ENCODE measurements at regions not wholly inside any gene's neighbourhood (a gene's known extent, or its start where the extent isn't known, plus 50 kb on each side); places are given as distances from the start of the nearest gene placed in this dataset.

GRCh38 chr9:29945012-29945411 is 2371.7 kb upstream of the C9orf72 start:
- H3K9me3 ChIP-seq (ENCODE audit: control insufficient read depth, insufficient read depth, low read depth, low read length): no peaks in the 10 kb centered on the region
- no TSS peak for BruUV-seq (replicated peaks)
- ChIA-PET CTCF (no interaction called here), POLR2A (no interaction called here)
- DNase-seq (ENCODE audit: low read depth, low spot score): no peak
- no peaks in the 10 kb centered on the region for H3K27me3 ChIP-seq (ENCODE audit: control insufficient read depth, insufficient read depth, low read length)
- no peak for ATAC-seq
- no peak overlapping the region for H3K4me3 ChIP-seq (ENCODE audit: low read depth in 2 of 2, low read length in 2 of 2)
- no peaks in the 10 kb centered on the region for H3K4me1 ChIP-seq (ENCODE audit: control insufficient read depth, insufficient read depth, low read length)
- H3K36me3 ChIP-seq (ENCODE audit: control insufficient read depth, insufficient read depth, low read length): no peaks in the 10 kb centered on the region
- TF ChIP-seq CTCF (IDR thresholded peaks at IDR 0.05) (no peak), TCF7L2 (IDR thresholded peaks at IDR 0.05; ENCODE audit: low read depth, low read length) (no peak), SIN3A (IDR thresholded peaks at IDR 0.05; ENCODE audit: borderline replicate concordance, insufficient read depth, low read depth, low read length) (no peak), REST (IDR thresholded peaks at IDR 0.05; ENCODE audit: insufficient read depth in 1 of 2, low read depth in 2 of 2, low read length in 1 of 2) (no peak), POLR2AphosphoS5 (IDR thresholded peaks at IDR 0.05; ENCODE audit: low read depth, low read length) (no peak)
- in situ Hi-C loops (cut with HindIII; ENCODE audit: low pct_unique_long_range_greater_than_20kb, low sequenced_read_pairs) (no loop called here), intact Hi-C loops (cut with micrococcal nuclease; ENCODE audit: unreplicated experiment) (no loop called here)
- H3K27ac ChIP-seq (ENCODE audit: low read length): no peak overlapping the region

GRCh38 chr9:29958469-29958868 is 2385.2 kb upstream of the C9orf72 start:
- in situ Hi-C loops (cut with HindIII; ENCODE audit: low pct_unique_long_range_greater_than_20kb, low sequenced_read_pairs) (no loop called here), intact Hi-C loops (cut with micrococcal nuclease; ENCODE audit: unreplicated experiment) (no loop called here)
- ChIA-PET CTCF (no interaction called here), POLR2A (no interaction called here)
- BruUV-seq (replicated peaks): no TSS peak
- H3K4me1 ChIP-seq (ENCODE audit: control insufficient read depth, insufficient read depth, low read length): no peaks in the 10 kb centered on the region
- no peaks in the 10 kb centered on the region for H3K27me3 ChIP-seq (ENCODE audit: control insufficient read depth, insufficient read depth, low read length)
- DNase-seq (ENCODE audit: low read depth, low spot score) (no peak), ATAC-seq (no peak)
- no peaks in the 10 kb centered on the region for H3K36me3 ChIP-seq (ENCODE audit: control insufficient read depth, insufficient read depth, low read length)
- no peak overlapping the region for H3K4me3 ChIP-seq (ENCODE audit: low read depth in 2 of 2, low read length in 2 of 2)
- no peak overlapping the region for H3K27ac ChIP-seq (ENCODE audit: low read length)
- no peaks in the 10 kb centered on the region for H3K9me3 ChIP-seq (ENCODE audit: control insufficient read depth, insufficient read depth, low read depth, low read length)
- TF ChIP-seq REST (IDR thresholded peaks at IDR 0.05; ENCODE audit: insufficient read depth in 1 of 2, low read depth in 2 of 2, low read length in 1 of 2) (no peak), TCF7L2 (IDR thresholded peaks at IDR 0.05; ENCODE audit: low read depth, low read length) (no peak)
